ENCODE measurements at regions not wholly inside any gene's neighbourhood (a gene's known extent, or its start where the extent isn't known, plus 50 kb on each side); places are given as distances from the start of the nearest gene placed in this dataset.
"Not testable (repeated sequence)": the region's sequence is repeated elsewhere in the genome, so short reads cannot be mapped to it uniquely, and the experiment has no call there.

DNA sequence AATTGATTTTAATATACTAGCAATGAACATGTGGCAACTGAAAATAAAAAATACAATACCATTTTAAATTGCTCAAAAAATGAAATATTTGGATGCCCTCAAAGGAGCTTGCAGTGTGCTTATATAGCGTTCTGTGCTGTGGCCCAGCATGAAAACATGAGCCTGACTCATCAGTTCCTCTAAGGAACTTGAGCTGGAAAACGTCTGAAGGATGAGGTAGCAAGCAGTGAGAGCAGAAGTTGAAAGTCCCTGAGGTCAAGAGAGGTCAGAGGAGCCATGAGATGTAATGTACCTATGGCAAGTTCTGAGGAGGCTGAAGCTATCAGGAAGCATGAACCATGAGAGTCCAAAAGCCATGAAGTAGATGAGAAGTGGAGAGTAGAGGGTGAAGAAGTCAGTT lies 59.7 kb downstream of the HMGB3 start:
- no peak for DNase-seq (ENCODE audit: extremely low read depth in 1 of 2, low read depth in 1 of 2)

- DNase-seq (ENCODE audit: extremely low read depth in 1 of 2, low read depth in 1 of 2), result not testable (repeated sequence)
Observed at GRCh38 chrX:151066373-151066772, 83.2 kb downstream of the HMGB3 start.

DNA sequence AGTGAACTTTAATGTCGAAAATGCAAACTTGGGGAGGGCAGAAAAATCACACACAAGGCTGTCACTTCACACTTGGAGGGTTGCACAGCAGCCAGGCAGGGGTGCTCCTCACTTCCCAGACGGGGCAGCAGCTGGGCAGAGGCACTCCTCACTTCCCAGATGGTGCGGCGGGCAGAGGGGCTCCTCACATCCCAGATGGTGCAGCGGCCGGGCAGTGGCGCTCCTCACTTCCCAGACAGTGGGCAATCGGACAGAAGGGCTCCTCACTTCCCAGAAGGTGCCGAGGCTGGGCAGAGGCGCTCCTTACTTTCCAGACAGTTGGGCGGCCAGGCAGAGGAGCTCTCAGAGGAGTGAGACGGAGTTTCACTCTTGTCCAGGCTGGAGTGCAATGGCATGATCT lies 90.6 kb downstream of the HMGB3 start:
- DNase-seq (ENCODE audit: extremely low read depth in 1 of 2, low read depth in 1 of 2), result no peak

DNA sequence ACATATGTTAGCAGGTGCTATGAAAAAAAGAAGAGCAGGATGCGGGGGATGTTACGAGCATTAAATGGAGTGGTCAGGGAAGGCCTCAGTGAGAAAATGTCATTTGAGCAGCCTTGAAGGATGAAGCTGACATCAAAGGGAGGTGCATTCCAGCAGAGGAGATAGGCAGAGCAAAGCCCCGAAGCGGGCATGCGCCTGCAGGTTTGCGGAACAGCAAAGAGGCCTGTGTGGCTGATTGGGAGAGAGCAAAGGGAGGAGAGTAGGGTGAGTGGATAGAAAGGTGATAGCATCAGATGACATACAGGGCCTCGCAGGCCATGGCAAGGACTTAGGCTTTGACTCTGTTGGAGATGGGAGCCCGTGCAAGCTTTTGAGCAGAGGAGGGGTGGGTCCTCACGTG lies 95.4 kb upstream of the GPR50 start:
- no peak for DNase-seq (ENCODE audit: extremely low read depth in 1 of 2, low read depth in 1 of 2)

DNA sequence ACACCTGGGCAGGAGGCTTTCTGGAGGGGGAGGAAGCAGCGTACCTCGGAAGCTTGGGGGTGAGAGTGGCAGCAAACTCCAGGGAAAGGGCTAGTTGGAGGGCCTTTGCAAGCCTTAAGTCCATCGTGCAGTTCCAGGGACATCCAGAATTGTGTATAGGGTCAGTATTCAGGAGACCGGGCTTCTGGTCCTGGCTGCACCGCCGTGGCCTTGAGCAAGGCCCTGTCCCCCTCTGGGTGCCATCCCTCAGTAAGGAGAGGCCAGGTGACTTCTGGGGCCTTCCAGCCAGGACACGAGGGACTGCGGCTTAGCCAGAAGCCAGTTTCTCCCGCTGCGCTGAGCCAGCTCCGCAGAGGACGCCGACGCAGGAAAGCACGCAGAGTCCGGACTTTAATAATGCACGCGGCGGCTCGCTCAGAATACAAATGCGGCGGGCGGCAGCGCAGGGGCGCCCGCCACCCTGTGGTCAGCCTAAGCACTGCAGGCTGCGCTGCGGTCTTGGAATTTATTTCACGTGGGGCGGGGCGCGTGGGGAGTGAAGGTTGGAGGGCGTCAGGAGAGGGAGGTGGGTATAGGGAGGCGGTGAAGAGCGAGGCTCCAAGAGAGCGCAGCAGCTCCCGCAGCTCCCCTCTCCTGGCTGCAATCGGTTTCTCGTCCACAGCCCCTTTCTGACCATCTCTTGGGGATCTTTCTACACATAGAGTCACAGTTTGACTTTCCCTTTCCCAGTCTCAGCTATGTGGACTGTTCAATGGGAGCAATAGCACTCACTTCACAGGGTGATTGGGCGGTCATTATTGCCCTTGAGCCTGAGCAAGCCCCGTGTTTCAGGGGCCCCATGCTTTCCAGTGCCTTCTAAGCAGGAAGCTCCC lies 94.1 kb upstream of the GPR50 start:
- peak in 1 of 2 donors; percentile 30 for DNase-seq (ENCODE audit: extremely low read depth in 1 of 2, low read depth in 1 of 2)

- no peak for DNase-seq (ENCODE audit: extremely low read depth in 1 of 2, low read depth in 1 of 2)
Observed at GRCh38 chrX:151084454-151084853, 91.9 kb upstream of the GPR50 start.

- DNase-seq (ENCODE audit: extremely low read depth in 1 of 2, low read depth in 1 of 2), result no peak
Observed at GRCh38 chrX:151085207-151085606, 91.2 kb upstream of the GPR50 start.

DNA sequence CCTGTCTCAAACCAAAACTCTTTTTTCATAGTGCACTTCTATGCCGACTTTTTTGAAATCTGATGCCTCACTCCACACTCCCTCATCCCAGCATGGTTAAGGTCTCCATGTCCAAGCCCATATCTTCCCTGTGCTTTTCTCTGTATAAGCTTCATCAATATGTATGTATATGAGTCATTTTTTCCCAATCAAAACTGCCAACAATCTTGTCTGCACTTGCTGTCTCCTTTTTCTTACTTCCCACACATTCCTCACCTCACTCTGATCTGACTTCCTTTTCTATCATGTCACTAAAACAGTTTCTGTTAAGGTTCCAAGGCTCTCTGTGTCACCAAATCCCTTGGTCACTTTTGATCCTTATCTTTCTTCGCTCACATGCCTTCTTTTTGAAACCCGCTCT lies 88.2 kb upstream of the GPR50 start:
- DNase-seq (ENCODE audit: extremely low read depth in 1 of 2, low read depth in 1 of 2), result no peak

DNA sequence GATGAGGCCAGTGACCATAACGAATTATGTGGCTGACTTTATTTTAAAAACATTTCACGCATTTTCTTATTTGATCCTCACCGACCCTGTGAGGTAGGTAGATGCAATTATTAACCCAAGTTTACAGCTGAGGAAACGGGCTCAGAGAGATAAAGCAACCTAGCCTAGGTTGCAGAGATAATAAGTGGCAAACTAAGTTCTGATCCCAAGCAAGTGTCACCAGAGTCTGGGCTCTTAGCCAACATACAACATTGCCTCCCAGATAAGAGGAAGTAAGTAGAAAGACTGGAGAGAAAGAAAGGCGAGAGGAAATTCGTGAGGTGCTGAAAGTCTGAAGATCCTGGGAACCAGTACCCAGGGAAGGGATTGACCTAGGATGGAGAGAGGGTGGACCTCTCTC lies 77.4 kb upstream of the GPR50 start:
- DNase-seq (ENCODE audit: extremely low read depth in 1 of 2, low read depth in 1 of 2), result no peak

- DNase-seq (ENCODE audit: extremely low read depth in 1 of 2, low read depth in 1 of 2), result no peak
Observed at GRCh38 chrX:151100799-151101198, 75.6 kb upstream of the GPR50 start.

DNA sequence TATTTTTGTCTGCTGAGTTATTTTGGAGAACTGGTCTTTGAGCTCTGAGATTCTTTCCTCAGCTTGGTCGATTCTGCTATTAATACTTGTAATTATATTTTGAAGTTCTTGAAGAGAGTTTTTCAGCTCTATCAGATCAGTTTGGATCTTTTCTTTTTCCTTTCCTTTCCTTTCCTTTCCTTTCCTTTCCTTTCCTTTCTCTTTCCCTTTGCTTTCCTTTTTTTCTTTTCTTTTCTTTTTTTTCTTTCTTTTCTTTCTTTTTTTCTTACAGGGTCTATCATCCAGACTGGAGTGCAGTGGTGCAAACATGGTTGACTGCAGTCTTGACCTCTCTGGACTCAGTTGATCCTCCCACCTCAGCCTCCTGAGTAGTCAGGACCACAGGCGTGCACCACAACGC lies 63.2 kb upstream of the GPR50 start:
- not testable (repeated sequence) for DNase-seq (ENCODE audit: extremely low read depth in 1 of 2, low read depth in 1 of 2)

All from activated CD8-positive, alpha-beta memory T cell treated with anti-CD3 and anti-CD28 coated beads for 1 hour (primary cell).